ENCODE measurements at regions not wholly inside any gene's neighbourhood (a gene's known extent, or its start where the extent isn't known, plus 50 kb on each side); places are given as distances from the start of the nearest gene placed in this dataset.
"Not testable (repeated sequence)": the region's sequence is repeated elsewhere in the genome, so short reads cannot be mapped to it uniquely, and the experiment has no call there.

GRCh38 chr5:105230516-105231157 lies 1668.0 kb upstream of the NUDT12 start:
- H3K4me3 ChIP-seq (ENCODE audit: low read length in 2 of 2): no peak overlapping the region
- H3K9me3 ChIP-seq (ENCODE audit: control insufficient read depth in 2 of 2, low read length in 2 of 2): no peaks in the 10 kb centered on the region
- no peaks in the 10 kb centered on the region for H3K36me3 ChIP-seq (ENCODE audit: control insufficient read depth in 2 of 2, insufficient read depth in 2 of 2, low read length in 2 of 2)
- H3K27ac ChIP-seq (ENCODE audit: low read depth in 2 of 2, low read length in 2 of 2): no peak overlapping the region
- no peaks in the 10 kb centered on the region for H3K4me1 ChIP-seq (ENCODE audit: control insufficient read depth in 2 of 2, insufficient read depth in 2 of 2, low read length in 2 of 2)
- H3K27me3 ChIP-seq (ENCODE audit: control insufficient read depth in 2 of 2, insufficient read depth in 2 of 2, low read length in 2 of 2): no peaks in the 10 kb centered on the region
- no peak overlapping the region for H3K9ac ChIP-seq (ENCODE audit: low read depth in 1 of 2, low read length in 2 of 2)

DNA sequence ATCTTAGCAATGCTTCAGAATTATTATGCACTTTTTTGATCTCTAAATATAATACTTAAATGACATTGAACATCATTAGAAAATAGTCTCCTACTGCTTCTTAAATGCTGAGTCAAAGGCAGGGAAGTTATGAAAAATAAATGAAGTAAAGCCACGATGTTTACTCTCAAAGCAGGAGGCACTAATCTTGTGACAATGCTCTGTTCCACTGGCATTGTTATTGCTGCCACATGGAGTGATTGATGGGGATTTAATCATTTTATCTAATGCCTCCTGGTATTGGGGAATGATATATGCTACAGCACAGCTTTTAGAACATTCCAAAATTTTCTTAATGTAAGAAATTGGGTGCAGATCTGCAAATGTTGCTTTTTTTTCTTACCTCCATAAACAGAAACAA lies 1655.4 kb upstream of the NUDT12 start:
- Histone ChIP-seq H3K27ac (ENCODE audit: low read depth in 2 of 2, low read length in 2 of 2) (no peak overlapping the region), H3K4me1 (ENCODE audit: control insufficient read depth in 2 of 2, insufficient read depth in 2 of 2, low read length in 2 of 2) (no peaks in the 10 kb centered on the region), H3K36me3 (ENCODE audit: control insufficient read depth in 2 of 2, insufficient read depth in 2 of 2, low read length in 2 of 2) (no peaks in the 10 kb centered on the region), H3K9ac (ENCODE audit: low read depth in 1 of 2, low read length in 2 of 2) (no peak overlapping the region), H3K27me3 (ENCODE audit: control insufficient read depth in 2 of 2, insufficient read depth in 2 of 2, low read length in 2 of 2) (no peaks in the 10 kb centered on the region), H3K9me3 (ENCODE audit: control insufficient read depth in 2 of 2, low read length in 2 of 2) (no peaks in the 10 kb centered on the region), H3K4me3 (ENCODE audit: low read length in 2 of 2) (no peak overlapping the region)

GRCh38 chr5:105213078-105213477 lies 1650.5 kb upstream of the NUDT12 start:
- no peaks in the 10 kb centered on the region for H3K4me1 ChIP-seq (ENCODE audit: control insufficient read depth in 2 of 2, insufficient read depth in 2 of 2, low read length in 2 of 2)
- H3K9me3 ChIP-seq (ENCODE audit: control insufficient read depth in 2 of 2, low read length in 2 of 2): no peaks in the 10 kb centered on the region
- no peaks in the 10 kb centered on the region for H3K27me3 ChIP-seq (ENCODE audit: control insufficient read depth in 2 of 2, insufficient read depth in 2 of 2, low read length in 2 of 2)
- no peak overlapping the region for H3K27ac ChIP-seq (ENCODE audit: low read depth in 2 of 2, low read length in 2 of 2)
- H3K4me3 ChIP-seq (ENCODE audit: low read length in 2 of 2): no peak overlapping the region
- H3K9ac ChIP-seq (ENCODE audit: low read depth in 1 of 2, low read length in 2 of 2): no peak overlapping the region
- no peaks in the 10 kb centered on the region for H3K36me3 ChIP-seq (ENCODE audit: control insufficient read depth in 2 of 2, insufficient read depth in 2 of 2, low read length in 2 of 2)

DNA sequence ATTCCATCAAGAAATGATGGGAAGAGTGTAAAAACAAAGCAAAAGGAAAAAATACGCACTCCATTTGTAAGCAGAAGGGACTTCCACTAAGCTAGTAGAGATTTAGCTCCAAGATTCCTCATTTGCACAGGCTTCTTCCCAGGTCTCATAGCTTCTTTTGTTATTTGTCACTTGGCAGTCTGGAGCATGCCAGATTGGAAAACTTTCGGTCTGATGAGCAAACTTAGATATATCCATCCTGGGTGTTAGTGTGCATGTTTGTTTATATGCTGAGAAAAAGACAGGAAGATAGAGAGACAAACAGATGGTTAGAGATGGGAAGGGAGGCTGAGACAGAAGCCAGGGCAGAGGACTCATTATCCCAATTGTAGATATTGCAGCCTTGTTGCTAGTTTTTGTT lies 1644.5 kb upstream of the NUDT12 start:
- no peaks in the 10 kb centered on the region for H3K9me3 ChIP-seq (ENCODE audit: control insufficient read depth in 2 of 2, low read length in 2 of 2)
- no peak overlapping the region for H3K4me3 ChIP-seq (ENCODE audit: low read length in 2 of 2)
- H3K27me3 ChIP-seq (ENCODE audit: control insufficient read depth in 2 of 2, insufficient read depth in 2 of 2, low read length in 2 of 2): no peaks in the 10 kb centered on the region
- no peaks in the 10 kb centered on the region for H3K36me3 ChIP-seq (ENCODE audit: control insufficient read depth in 2 of 2, insufficient read depth in 2 of 2, low read length in 2 of 2)
- H3K4me1 ChIP-seq (ENCODE audit: control insufficient read depth in 2 of 2, insufficient read depth in 2 of 2, low read length in 2 of 2): no peaks in the 10 kb centered on the region
- H3K9ac ChIP-seq (ENCODE audit: low read depth in 1 of 2, low read length in 2 of 2): no peak overlapping the region
- no peak overlapping the region for H3K27ac ChIP-seq (ENCODE audit: low read depth in 2 of 2, low read length in 2 of 2)

DNA sequence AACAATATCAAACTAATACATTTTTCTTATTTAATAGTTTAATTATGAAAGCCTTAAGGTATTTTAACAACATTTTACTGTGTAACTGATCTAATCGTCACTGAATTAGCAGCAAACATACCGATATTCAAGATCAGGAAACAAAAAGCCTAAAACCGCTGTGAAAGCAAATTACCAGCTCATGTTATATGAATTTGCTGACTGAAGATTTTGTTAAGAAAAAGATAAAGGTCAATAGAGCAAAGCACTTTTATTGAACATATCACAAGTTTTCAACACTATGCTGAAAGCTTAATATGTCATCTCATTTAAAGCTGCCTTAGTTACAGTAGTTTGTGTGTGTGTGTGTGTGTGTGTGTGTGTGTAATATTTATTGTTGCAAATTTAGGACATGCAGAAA lies 1634.9 kb upstream of the NUDT12 start:
- Histone ChIP-seq H3K4me3 (ENCODE audit: low read length in 2 of 2) (no peak overlapping the region), H3K4me1 (ENCODE audit: control insufficient read depth in 2 of 2, insufficient read depth in 2 of 2, low read length in 2 of 2) (no peaks in the 10 kb centered on the region), H3K9ac (ENCODE audit: low read depth in 1 of 2, low read length in 2 of 2) (no peak overlapping the region), H3K9me3 (ENCODE audit: control insufficient read depth in 2 of 2, low read length in 2 of 2) (no peaks in the 10 kb centered on the region), H3K36me3 (ENCODE audit: control insufficient read depth in 2 of 2, insufficient read depth in 2 of 2, low read length in 2 of 2) (no peaks in the 10 kb centered on the region), H3K27ac (ENCODE audit: low read depth in 2 of 2, low read length in 2 of 2) (no peak overlapping the region), H3K27me3 (ENCODE audit: control insufficient read depth in 2 of 2, insufficient read depth in 2 of 2, low read length in 2 of 2) (no peaks in the 10 kb centered on the region)

DNA sequence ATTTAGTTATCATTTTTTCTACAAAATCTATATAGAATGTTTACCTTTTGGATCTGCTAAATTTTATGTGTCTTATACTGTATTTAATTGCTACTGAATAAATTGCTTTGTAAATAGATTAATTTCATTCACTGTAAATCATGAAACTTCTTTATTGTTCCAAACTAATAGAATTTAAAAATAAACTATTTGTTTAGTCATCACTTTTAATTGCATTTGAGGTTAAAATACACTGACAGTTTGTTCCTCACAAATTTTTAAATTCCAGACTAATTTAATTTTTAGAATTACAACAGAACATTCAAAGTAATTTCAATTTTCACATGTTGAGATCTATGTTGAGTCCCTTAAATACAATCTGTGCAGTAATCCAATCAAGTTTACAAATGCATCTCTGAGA lies 1633.2 kb upstream of the NUDT12 start:
- Histone ChIP-seq H3K27me3 (ENCODE audit: control insufficient read depth in 2 of 2, insufficient read depth in 2 of 2, low read length in 2 of 2) (no peaks in the 10 kb centered on the region), H3K9ac (ENCODE audit: low read depth in 1 of 2, low read length in 2 of 2) (no peak overlapping the region), H3K4me3 (ENCODE audit: low read length in 2 of 2) (no peak overlapping the region), H3K27ac (ENCODE audit: low read depth in 2 of 2, low read length in 2 of 2) (no peak overlapping the region), H3K9me3 (ENCODE audit: control insufficient read depth in 2 of 2, low read length in 2 of 2) (no peaks in the 10 kb centered on the region), H3K36me3 (ENCODE audit: control insufficient read depth in 2 of 2, insufficient read depth in 2 of 2, low read length in 2 of 2) (no peaks in the 10 kb centered on the region), H3K4me1 (ENCODE audit: control insufficient read depth in 2 of 2, insufficient read depth in 2 of 2, low read length in 2 of 2) (no peaks in the 10 kb centered on the region)

DNA sequence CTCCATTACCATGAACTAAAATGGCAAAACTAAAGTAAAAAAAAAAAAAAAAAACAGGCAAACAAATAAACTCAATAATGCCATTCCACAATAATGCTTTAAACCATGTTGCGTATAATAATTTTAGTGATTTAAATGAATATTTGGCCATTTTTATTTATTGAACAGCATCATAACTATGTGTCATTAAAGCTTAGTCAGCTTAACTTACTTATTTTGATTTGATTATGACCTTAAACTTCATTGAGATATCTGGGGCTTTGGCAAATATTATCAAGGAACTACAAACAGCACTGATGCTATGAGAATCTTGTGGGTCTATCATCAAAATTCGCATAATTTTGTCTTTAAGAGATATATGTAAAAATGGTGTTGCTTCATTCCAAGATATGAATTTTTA lies 1610.3 kb upstream of the NUDT12 start:
- H3K36me3 ChIP-seq (ENCODE audit: control insufficient read depth in 2 of 2, insufficient read depth in 2 of 2, low read length in 2 of 2): no peaks in the 10 kb centered on the region
- no peak overlapping the region for H3K9ac ChIP-seq (ENCODE audit: low read depth in 1 of 2, low read length in 2 of 2)
- H3K27me3 ChIP-seq (ENCODE audit: control insufficient read depth in 2 of 2, insufficient read depth in 2 of 2, low read length in 2 of 2): no peaks in the 10 kb centered on the region
- H3K4me1 ChIP-seq (ENCODE audit: control insufficient read depth in 2 of 2, insufficient read depth in 2 of 2, low read length in 2 of 2): no peaks in the 10 kb centered on the region
- no peak overlapping the region for H3K27ac ChIP-seq (ENCODE audit: low read depth in 2 of 2, low read length in 2 of 2)
- no peaks in the 10 kb centered on the region for H3K9me3 ChIP-seq (ENCODE audit: control insufficient read depth in 2 of 2, low read length in 2 of 2)
- H3K4me3 ChIP-seq (ENCODE audit: low read length in 2 of 2): no peak overlapping the region

DNA sequence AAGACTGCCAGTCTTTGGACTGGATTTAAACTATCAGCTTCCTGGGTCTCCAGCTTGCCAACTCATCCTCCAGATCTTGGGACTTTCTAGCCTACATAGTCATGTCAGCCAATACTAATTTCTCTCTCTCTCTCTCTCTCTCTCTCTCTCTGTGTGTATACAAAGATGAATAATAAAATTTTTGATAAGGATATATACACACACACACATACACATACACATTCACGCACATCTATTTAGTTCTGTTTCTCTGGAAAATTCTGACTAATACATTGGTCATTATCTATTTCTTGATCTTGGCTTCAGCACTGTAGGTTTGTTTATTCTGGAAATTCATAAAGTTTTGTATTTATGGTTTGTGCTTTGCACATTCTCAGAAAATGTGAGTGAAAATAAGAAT lies 1606.2 kb upstream of the NUDT12 start:
- H3K27me3 ChIP-seq (ENCODE audit: control insufficient read depth in 2 of 2, insufficient read depth in 2 of 2, low read length in 2 of 2): no peaks in the 10 kb centered on the region
- H3K36me3 ChIP-seq (ENCODE audit: control insufficient read depth in 2 of 2, insufficient read depth in 2 of 2, low read length in 2 of 2): no peaks in the 10 kb centered on the region
- no peak overlapping the region for H3K9ac ChIP-seq (ENCODE audit: low read depth in 1 of 2, low read length in 2 of 2)
- no peak overlapping the region for H3K4me3 ChIP-seq (ENCODE audit: low read length in 2 of 2)
- no peaks in the 10 kb centered on the region for H3K9me3 ChIP-seq (ENCODE audit: control insufficient read depth in 2 of 2, low read length in 2 of 2)
- no peak overlapping the region for H3K27ac ChIP-seq (ENCODE audit: low read depth in 2 of 2, low read length in 2 of 2)
- no peaks in the 10 kb centered on the region for H3K4me1 ChIP-seq (ENCODE audit: control insufficient read depth in 2 of 2, insufficient read depth in 2 of 2, low read length in 2 of 2)

DNA sequence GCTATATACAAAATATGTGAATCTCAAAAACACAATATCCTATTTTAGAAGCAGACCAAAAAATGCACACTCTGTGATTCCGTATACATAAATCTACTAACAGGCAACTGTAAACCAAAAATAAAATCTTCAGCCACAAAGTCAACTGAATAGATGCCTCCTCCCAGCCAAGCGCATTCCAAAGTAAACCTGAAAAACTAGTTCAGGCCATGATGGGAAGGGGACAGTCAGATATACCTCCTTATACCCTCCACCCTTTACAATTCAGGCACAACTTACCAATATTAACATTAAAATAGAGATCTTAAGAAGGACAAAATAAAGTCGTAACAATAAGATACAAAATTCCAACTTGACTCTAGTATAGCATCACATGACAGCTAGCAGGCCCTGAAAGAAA lies 1604.5 kb upstream of the NUDT12 start:
- Histone ChIP-seq H3K27me3 (ENCODE audit: control insufficient read depth in 2 of 2, insufficient read depth in 2 of 2, low read length in 2 of 2) (no peaks in the 10 kb centered on the region), H3K9ac (ENCODE audit: low read depth in 1 of 2, low read length in 2 of 2) (no peak overlapping the region), H3K9me3 (ENCODE audit: control insufficient read depth in 2 of 2, low read length in 2 of 2) (no peaks in the 10 kb centered on the region), H3K4me1 (ENCODE audit: control insufficient read depth in 2 of 2, insufficient read depth in 2 of 2, low read length in 2 of 2) (no peaks in the 10 kb centered on the region), H3K36me3 (ENCODE audit: control insufficient read depth in 2 of 2, insufficient read depth in 2 of 2, low read length in 2 of 2) (no peaks in the 10 kb centered on the region), H3K27ac (ENCODE audit: low read depth in 2 of 2, low read length in 2 of 2) (no peak overlapping the region), H3K4me3 (ENCODE audit: low read length in 2 of 2) (no peak overlapping the region)

GRCh38 chr5:105163547-105163946 lies 1601.0 kb upstream of the NUDT12 start:
- Histone ChIP-seq H3K27me3 (ENCODE audit: control insufficient read depth in 2 of 2, insufficient read depth in 2 of 2, low read length in 2 of 2) (no peaks in the 10 kb centered on the region), H3K27ac (ENCODE audit: low read depth in 2 of 2, low read length in 2 of 2) (no peak overlapping the region), H3K9me3 (ENCODE audit: control insufficient read depth in 2 of 2, low read length in 2 of 2) (no peaks in the 10 kb centered on the region), H3K4me1 (ENCODE audit: control insufficient read depth in 2 of 2, insufficient read depth in 2 of 2, low read length in 2 of 2) (no peaks in the 10 kb centered on the region), H3K9ac (ENCODE audit: low read depth in 1 of 2, low read length in 2 of 2) (no peak overlapping the region), H3K4me3 (ENCODE audit: low read length in 2 of 2) (no peak overlapping the region), H3K36me3 (ENCODE audit: control insufficient read depth in 2 of 2, insufficient read depth in 2 of 2, low read length in 2 of 2) (no peaks in the 10 kb centered on the region)

- not testable (repeated sequence) for H3K36me3 ChIP-seq (ENCODE audit: control insufficient read depth in 2 of 2, insufficient read depth in 2 of 2, low read length in 2 of 2); H3K9ac ChIP-seq (ENCODE audit: low read depth in 1 of 2, low read length in 2 of 2); H3K4me3 ChIP-seq (ENCODE audit: low read length in 2 of 2); H3K27me3 ChIP-seq (ENCODE audit: control insufficient read depth in 2 of 2, insufficient read depth in 2 of 2, low read length in 2 of 2); H3K9me3 ChIP-seq (ENCODE audit: control insufficient read depth in 2 of 2, low read length in 2 of 2); H3K4me1 ChIP-seq (ENCODE audit: control insufficient read depth in 2 of 2, insufficient read depth in 2 of 2, low read length in 2 of 2); H3K27ac ChIP-seq (ENCODE audit: low read depth in 2 of 2, low read length in 2 of 2)
These were observed 1600.0 kb upstream of the NUDT12 start for GRCh38 chr5:105162557-105162956.
